ENCODE measurements at regions not wholly inside any gene's neighbourhood (a gene's known extent, or its start where the extent isn't known, plus 50 kb on each side); places are given as distances from the start of the nearest gene placed in this dataset.

- no peak for DNase-seq (ENCODE audit: low read depth)
- H3K4me3 ChIP-seq (ENCODE audit: low read length) = no peak overlapping the region
- TF ChIP-seq CTCF (conservative IDR thresholded peaks at IDR 0.05; ENCODE audit: low read depth, low read length) = no peak
Measured at GRCh38 chr5:114062932-114063867, 298.7 kb upstream of the KCNN2 start.

GRCh38 chr5:114065912-114066311, 296.0 kb upstream of the KCNN2 start:
- H3K4me3 ChIP-seq (ENCODE audit: low read length) = no peak overlapping the region
- TF ChIP-seq CTCF (conservative IDR thresholded peaks at IDR 0.05; ENCODE audit: low read depth, low read length) = no peak
- no peak for DNase-seq (ENCODE audit: low read depth)

- no peak overlapping the region for H3K4me3 ChIP-seq (ENCODE audit: low read length)
- TF ChIP-seq CTCF (conservative IDR thresholded peaks at IDR 0.05; ENCODE audit: low read depth, low read length) = no peak
- no peak for DNase-seq (ENCODE audit: low read depth)
Measured at GRCh38 chr5:114070093-114070722, 291.7 kb upstream of the KCNN2 start.

- H3K4me3 ChIP-seq (ENCODE audit: low read length) = no peak overlapping the region
- TF ChIP-seq CTCF (conservative IDR thresholded peaks at IDR 0.05; ENCODE audit: low read depth, low read length) = no peak
- DNase-seq (ENCODE audit: low read depth) = no peak
Measured at GRCh38 chr5:114089259-114089658, 272.6 kb upstream of the KCNN2 start.

- DNase-seq (ENCODE audit: low read depth) = no peak
- H3K4me3 ChIP-seq (ENCODE audit: low read length) = no peak overlapping the region
- no peak for TF ChIP-seq CTCF (conservative IDR thresholded peaks at IDR 0.05; ENCODE audit: low read depth, low read length)
Measured at GRCh38 chr5:114097570-114097969, 264.3 kb upstream of the KCNN2 start.

GRCh38 chr5:114099161-114099560, 262.7 kb upstream of the KCNN2 start:
- DNase-seq (ENCODE audit: low read depth) = no peak
- no peak overlapping the region for H3K4me3 ChIP-seq (ENCODE audit: low read length)
- no peak for TF ChIP-seq CTCF (conservative IDR thresholded peaks at IDR 0.05; ENCODE audit: low read depth, low read length)
